ENCODE measurements at regions not wholly inside any gene's neighbourhood (a gene's known extent, or its start where the extent isn't known, plus 50 kb on each side); places are given as distances from the start of the nearest gene placed in this dataset.

DNA sequence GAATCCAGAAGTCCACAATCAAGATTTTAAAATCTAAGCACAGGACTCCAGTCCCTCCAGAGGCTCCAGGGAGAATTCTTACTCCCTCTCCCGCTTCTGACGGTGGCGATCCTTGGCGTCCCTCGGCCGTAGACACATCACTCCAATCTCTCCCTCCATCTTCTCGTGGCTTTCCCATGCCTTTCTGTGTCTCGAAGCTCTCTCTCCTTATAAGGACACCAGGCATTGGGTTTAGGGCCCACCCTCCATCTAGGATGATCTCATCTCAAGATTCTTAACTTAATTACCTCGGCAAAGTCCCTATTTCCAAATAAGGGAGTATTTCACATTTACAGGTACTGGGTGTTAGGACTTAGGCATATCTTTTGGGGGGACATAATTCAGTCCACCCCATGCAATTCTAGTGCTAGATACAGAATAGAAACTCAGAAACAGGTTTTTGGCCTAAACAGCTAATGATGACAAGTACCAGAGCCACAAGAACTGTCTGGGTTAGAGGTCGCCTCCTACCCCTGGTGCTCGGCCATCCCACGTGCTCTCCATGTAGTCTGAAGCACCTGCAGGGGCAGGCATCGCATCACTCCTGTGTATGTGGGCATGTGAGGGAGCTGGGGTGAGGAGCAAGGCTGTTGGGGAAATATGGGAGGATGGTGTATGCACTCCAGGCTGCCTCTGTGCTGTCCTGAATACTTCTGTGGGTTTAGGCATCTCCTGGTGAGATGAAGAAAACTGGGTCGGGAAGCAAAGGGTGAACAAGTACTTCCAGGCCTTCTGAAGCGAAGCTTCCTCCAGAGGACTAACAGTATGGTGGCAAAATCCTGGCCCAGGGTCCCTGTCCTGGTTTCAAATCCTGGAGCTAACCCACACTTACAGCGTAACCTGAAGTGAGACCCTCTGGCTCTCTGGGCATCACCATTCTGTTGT, 298.3 kb upstream of the ZMIZ1 start:
- H3K27me3 Mint-ChIP-seq (ENCODE audit: unreplicated experiment), result peaks cover 5% of the 10 kb centered on the region
- H3K4me1 Mint-ChIP-seq (ENCODE audit: unreplicated experiment), result no peaks in the 10 kb centered on the region
- no peaks in the 10 kb centered on the region for H3K9me3 Mint-ChIP-seq (ENCODE audit: unreplicated experiment)
- DNase-seq (ENCODE audit: low spot score), result no peak
- TF ChIP-seq, protein P1, sequence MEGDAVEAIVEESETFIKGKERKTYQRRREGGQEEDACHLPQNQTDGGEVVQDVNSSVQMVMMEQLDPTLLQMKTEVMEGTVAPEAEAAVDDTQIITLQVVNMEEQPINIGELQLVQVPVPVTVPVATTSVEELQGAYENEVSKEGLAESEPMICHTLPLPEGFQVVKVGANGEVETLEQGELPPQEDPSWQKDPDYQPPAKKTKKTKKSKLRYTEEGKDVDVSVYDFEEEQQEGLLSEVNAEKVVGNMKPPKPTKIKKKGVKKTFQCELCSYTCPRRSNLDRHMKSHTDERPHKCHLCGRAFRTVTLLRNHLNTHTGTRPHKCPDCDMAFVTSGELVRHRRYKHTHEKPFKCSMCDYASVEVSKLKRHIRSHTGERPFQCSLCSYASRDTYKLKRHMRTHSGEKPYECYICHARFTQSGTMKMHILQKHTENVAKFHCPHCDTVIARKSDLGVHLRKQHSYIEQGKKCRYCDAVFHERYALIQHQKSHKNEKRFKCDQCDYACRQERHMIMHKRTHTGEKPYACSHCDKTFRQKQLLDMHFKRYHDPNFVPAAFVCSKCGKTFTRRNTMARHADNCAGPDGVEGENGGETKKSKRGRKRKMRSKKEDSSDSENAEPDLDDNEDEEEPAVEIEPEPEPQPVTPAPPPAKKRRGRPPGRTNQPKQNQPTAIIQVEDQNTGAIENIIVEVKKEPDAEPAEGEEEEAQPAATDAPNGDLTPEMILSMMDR (IDR thresholded peaks at IDR 0.05; ENCODE audit: unreplicated experiment), result no peak
- no peak overlapping the region for H3K27ac Mint-ChIP-seq (ENCODE audit: unreplicated experiment)
- H3K4me3 Mint-ChIP-seq (ENCODE audit: unreplicated experiment), result no peak overlapping the region
- peaks cover 4% of the 10 kb centered on the region for H3K36me3 Mint-ChIP-seq (ENCODE audit: low read depth, unreplicated experiment)

DNA sequence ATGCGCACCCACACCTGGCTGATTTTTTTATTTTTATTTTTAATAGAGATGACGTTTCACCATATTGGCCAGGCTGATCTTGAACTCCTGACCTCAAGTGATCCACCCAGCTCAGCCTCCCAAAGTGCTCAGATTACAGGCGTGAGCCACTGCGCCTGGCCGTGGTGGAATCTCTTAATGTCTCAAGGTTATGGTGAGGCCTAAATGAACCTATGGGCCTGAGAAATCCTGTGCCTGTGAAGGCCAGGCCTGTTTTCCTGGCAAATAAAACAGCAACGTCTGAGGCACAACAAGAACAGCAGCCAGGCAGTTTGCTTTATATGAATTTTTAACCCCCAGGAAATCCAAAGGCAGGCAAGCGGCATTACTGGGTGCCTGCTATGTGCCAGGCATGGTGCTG, 297.5 kb upstream of the ZMIZ1 start:
- Mint-ChIP-seq H3K27me3 (ENCODE audit: unreplicated experiment) (peaks cover 5% of the 10 kb centered on the region), H3K4me1 (ENCODE audit: unreplicated experiment) (no peaks in the 10 kb centered on the region), H3K4me3 (ENCODE audit: unreplicated experiment) (no peak overlapping the region), H3K9me3 (ENCODE audit: unreplicated experiment) (no peaks in the 10 kb centered on the region), H3K27ac (ENCODE audit: unreplicated experiment) (no peak overlapping the region), H3K36me3 (ENCODE audit: low read depth, unreplicated experiment) (peaks cover 4% of the 10 kb centered on the region)
- DNase-seq (ENCODE audit: low spot score), result no peak
- TF ChIP-seq, protein P1 (IDR thresholded peaks at IDR 0.05; ENCODE audit: unreplicated experiment), result no peak

DNA sequence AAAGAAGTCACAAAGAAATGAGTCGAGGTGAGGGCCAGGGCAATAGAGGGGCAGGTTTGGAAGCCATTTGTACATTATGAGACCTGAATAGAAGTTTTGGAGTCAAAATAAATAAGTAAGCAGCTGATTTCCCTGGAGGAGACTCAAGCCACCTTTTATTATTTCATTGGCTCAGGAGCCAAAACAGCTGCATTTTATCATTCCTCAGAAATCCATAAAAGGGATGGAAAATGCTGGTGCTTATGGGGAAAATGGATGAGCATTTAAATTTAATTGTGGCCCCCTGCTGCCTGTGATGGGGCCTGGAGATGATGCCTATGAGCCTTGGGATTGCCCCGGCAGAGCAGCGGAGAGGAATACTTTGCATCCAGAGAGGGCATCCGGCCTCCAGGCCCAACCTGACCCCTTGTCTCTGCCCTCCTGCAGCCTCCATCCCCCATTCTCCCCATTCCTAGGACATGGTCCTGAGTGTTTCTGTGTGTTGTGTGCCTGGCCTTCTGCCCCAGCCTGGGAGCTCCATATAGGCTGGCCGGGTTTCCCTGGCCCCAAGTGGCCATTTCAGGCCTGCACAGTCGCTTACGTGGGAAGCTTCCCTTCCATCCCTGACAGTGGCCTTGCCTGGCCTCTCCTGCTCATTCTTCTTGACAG, 296.8 kb upstream of the ZMIZ1 start:
- Mint-ChIP-seq H3K36me3 (ENCODE audit: low read depth, unreplicated experiment) (peaks cover 4% of the 10 kb centered on the region), H3K4me1 (ENCODE audit: unreplicated experiment) (no peaks in the 10 kb centered on the region), H3K9me3 (ENCODE audit: unreplicated experiment) (no peaks in the 10 kb centered on the region), H3K4me3 (ENCODE audit: unreplicated experiment) (no peak overlapping the region), H3K27ac (ENCODE audit: unreplicated experiment) (no peak overlapping the region), H3K27me3 (ENCODE audit: unreplicated experiment) (peaks cover 5% of the 10 kb centered on the region)
- DNase-seq (ENCODE audit: low spot score), result no peak
- TF ChIP-seq, protein P1 (IDR thresholded peaks at IDR 0.05; ENCODE audit: unreplicated experiment), result no peak

DNA sequence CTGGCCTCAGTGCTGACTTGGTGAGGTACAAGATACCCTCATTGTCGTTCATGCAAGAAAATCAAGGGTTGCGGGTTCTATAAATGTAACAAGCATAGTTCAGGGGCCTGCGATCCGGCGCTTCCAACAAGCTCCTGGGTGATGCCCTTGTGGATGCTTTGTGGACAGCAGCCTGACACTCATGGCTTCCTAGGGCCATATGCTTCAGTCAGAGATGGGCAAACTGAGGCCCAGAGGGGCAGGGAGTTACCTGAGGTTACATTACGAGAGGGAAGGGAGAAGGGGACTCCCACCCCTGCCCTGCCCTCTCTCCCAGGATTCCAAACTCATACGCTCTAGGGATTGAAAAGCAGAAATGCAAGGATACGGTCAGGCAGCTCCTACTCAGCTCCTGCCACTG, 296.3 kb upstream of the ZMIZ1 start:
- Mint-ChIP-seq H3K27ac (ENCODE audit: unreplicated experiment) (no peak overlapping the region), H3K27me3 (ENCODE audit: unreplicated experiment) (peaks cover 5% of the 10 kb centered on the region), H3K36me3 (ENCODE audit: low read depth, unreplicated experiment) (peaks cover 4% of the 10 kb centered on the region), H3K4me1 (ENCODE audit: unreplicated experiment) (no peaks in the 10 kb centered on the region), H3K9me3 (ENCODE audit: unreplicated experiment) (no peaks in the 10 kb centered on the region), H3K4me3 (ENCODE audit: unreplicated experiment) (no peak overlapping the region)
- TF ChIP-seq, protein P1 (IDR thresholded peaks at IDR 0.05; ENCODE audit: unreplicated experiment), result no peak
- no peak for DNase-seq (ENCODE audit: low spot score)
